ENCODE measurements at regions not wholly inside any gene's neighbourhood (a gene's known extent, or its start where the extent isn't known, plus 50 kb on each side); places are given as distances from the start of the nearest gene placed in this dataset.

DNA sequence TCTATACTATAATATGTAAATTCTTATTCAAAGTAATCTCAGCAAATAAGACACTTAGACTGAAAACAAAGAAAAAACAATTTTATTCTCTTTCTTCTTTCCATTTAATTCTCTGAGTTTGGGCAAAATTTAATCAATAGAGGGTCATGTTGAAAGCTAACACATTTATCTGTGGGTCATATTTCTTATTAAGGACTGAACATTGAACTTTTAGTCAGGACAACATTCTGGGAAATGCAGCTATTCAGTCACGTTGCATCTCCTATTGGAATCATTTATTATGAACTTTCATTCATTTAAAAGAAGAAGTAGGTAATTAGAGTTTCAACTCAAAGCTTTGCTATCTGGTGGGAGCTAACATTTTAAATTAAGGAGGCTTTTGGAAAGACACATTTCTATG, 372.5 kb downstream of the MAN2A1 start:
- Histone ChIP-seq H3K27ac (no peak overlapping the region), H3K4me1 (no peaks in the 10 kb centered on the region), H3K36me3 (no peaks in the 10 kb centered on the region), H3K27me3 (ENCODE audit: low read depth) (no peaks in the 10 kb centered on the region), H3K9me3 (no peaks in the 10 kb centered on the region), H3K4me3 (no peak overlapping the region)
- TF ChIP-seq, protein P1, sequence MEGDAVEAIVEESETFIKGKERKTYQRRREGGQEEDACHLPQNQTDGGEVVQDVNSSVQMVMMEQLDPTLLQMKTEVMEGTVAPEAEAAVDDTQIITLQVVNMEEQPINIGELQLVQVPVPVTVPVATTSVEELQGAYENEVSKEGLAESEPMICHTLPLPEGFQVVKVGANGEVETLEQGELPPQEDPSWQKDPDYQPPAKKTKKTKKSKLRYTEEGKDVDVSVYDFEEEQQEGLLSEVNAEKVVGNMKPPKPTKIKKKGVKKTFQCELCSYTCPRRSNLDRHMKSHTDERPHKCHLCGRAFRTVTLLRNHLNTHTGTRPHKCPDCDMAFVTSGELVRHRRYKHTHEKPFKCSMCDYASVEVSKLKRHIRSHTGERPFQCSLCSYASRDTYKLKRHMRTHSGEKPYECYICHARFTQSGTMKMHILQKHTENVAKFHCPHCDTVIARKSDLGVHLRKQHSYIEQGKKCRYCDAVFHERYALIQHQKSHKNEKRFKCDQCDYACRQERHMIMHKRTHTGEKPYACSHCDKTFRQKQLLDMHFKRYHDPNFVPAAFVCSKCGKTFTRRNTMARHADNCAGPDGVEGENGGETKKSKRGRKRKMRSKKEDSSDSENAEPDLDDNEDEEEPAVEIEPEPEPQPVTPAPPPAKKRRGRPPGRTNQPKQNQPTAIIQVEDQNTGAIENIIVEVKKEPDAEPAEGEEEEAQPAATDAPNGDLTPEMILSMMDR (IDR thresholded peaks at IDR 0.05) = no peak
- ATAC-seq (no peak), DNase-seq (no peak)
- intact Hi-C loops (cut with DNase I) = no loop called here

DNA sequence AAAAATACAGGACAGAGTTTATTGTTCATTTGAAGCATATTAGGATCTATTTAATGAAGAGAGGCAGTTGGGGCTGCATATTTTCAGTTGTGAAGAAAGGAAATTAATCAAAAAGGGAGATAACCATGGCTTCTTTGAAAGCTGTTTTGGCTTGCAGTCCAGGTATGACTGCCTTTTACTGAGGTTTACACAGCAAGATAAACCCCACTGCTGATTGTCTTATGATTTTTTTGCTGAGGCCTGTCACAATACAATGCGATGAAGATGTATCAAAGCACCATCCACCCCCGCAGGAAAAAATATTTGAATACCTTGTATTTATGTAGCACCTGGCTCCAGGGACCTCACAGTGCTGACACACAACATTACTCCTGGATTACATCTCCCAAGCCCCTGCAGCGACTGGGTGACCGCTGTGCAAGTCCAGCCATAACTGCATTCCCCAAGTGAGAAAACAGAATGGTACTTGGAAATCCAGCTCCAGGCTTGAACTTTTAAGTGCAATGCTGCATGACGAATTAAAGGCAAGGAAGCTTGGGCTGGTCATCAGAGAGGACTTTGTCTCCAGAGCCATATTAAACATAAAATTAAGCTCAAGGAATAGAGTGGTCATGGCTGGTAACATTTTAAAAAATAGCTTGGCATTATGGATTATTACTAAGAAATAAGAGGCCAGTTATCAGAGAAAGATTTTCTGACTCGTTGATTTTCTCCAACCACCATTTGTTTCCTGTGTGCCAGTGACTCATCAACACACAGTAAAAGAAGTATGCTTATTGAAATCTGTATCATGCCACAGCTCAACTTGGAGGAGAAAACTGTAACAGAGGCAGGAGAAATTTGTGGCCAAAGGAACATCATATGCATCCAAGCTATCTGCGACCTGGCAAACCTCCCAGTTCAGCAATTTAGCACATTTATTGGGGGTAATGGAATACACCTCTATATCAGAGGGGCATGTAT, 374.2 kb downstream of the MAN2A1 start:
- no peak for ATAC-seq
- no peaks in the 10 kb centered on the region for H3K36me3 ChIP-seq
- no peaks in the 10 kb centered on the region for H3K4me1 ChIP-seq
- no peaks in the 10 kb centered on the region for H3K9me3 ChIP-seq
- H3K27me3 ChIP-seq (ENCODE audit: low read depth) = no peaks in the 10 kb centered on the region
- intact Hi-C loops (cut with DNase I) = no loop called here
- H3K27ac ChIP-seq = no peak overlapping the region
- DNase-seq = no peak
- no peak overlapping the region for H3K4me3 ChIP-seq
- TF ChIP-seq, protein P1 (IDR thresholded peaks at IDR 0.05) = no peak

DNA sequence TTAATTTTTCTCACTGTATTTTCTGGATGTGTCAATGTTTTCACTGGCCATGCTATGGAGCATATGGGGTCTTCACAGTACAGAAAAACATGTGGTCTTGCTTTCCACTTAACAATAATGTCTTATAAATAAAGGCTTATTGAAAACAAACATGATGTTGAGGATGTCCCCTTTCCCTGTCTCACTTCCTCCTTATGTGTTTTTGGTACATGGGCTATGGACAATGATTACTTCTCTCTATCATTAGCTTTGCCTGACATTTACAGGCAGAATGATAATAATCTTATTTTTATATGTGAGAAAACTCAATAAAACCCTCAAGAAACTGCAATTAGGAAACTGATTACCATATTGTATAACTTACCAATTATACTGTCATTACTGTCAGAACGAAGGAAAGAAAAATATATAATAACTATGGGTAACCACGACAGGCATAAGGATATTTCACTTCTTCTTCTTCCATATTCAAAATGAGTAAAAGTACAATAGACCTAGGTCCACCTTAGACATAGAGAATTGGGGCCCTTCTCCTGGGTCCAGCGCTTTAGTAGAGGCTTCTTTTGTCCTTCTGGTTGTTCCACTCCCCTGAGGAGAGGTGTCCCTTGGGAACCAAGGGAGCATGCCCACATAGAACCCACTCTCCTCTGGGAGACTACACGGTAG, 375.0 kb downstream of the MAN2A1 start:
- intact Hi-C loops (cut with DNase I) = no loop called here
- TF ChIP-seq, protein P1 (IDR thresholded peaks at IDR 0.05) = no peak
- Histone ChIP-seq H3K36me3 (no peaks in the 10 kb centered on the region), H3K4me1 (no peaks in the 10 kb centered on the region), H3K4me3 (no peak overlapping the region), H3K27me3 (ENCODE audit: low read depth) (no peaks in the 10 kb centered on the region), H3K27ac (no peak overlapping the region), H3K9me3 (no peaks in the 10 kb centered on the region)
- no peak for ATAC-seq
- DNase-seq = no peak

DNA sequence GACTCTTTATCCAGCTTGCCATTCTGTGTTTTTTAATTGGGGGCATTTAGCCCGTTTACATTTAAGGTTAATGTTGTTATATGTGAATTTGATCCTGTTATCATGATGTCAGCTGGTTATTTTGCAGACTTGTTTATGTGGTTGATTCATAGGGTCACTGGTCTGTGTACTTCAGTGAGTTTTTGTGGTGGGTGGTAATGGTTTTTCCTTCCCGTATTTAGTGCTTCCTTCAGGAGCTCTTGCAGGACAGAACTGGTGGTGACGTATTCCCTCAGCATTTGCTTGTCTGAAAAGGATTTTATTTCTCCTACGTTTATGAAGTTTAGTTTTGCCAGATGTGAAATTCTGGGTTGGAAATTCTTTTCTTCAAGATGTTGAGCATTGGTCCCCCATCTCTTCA, 381.1 kb downstream of the MAN2A1 start:
- no peak overlapping the region for H3K27ac ChIP-seq
- ATAC-seq = no peak
- no peak for DNase-seq
- H3K9me3 ChIP-seq = peaks cover 5% of the 10 kb centered on the region
- H3K36me3 ChIP-seq = no peaks in the 10 kb centered on the region
- H3K4me1 ChIP-seq = no peaks in the 10 kb centered on the region
- intact Hi-C loops (cut with DNase I) = no loop called here
- no peaks in the 10 kb centered on the region for H3K27me3 ChIP-seq (ENCODE audit: low read depth)
- H3K4me3 ChIP-seq = no peak overlapping the region
- TF ChIP-seq, protein P1 (IDR thresholded peaks at IDR 0.05) = no peak

DNA sequence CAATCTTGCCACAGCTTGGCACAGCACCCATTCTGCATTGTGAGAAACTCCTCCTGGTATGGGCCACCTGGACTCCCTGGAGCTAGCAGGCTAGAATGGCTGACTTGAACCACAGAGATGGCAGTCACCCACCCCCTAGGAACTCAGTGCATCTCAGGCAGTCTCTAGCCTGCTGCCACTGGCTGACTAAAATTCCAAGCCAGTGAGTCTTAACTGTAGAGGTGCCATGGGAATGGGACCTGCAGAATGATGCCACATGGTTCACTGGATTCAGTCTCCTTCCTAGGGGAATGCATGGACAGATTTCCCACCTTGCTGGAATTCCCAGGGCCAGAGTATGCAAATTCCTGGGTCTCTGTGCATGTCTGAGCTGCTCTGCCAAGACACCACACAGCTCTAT, 382.9 kb downstream of the MAN2A1 start:
- Histone ChIP-seq H3K27ac (no peak overlapping the region), H3K36me3 (no peaks in the 10 kb centered on the region), H3K27me3 (ENCODE audit: low read depth) (no peaks in the 10 kb centered on the region), H3K4me1 (no peaks in the 10 kb centered on the region), H3K4me3 (no peak overlapping the region), H3K9me3 (peaks cover 5% of the 10 kb centered on the region)
- TF ChIP-seq, protein P1 (IDR thresholded peaks at IDR 0.05) = no peak
- DNase-seq (no peak), ATAC-seq (no peak)
- intact Hi-C loops (cut with DNase I) = no loop called here

All from lower lobe of right lung (tissue), 2 donors.